GM18861 (cell line): ENCODE measurements at regions not wholly inside any gene's neighbourhood (a gene's known extent, or its start where the extent isn't known, plus 50 kb on each side); places are given as distances from the start of the nearest gene placed in this dataset.
A peak's percentile ranks its signal among the peaks of the same experiment; 100 is the strongest.
"Not testable (repeated sequence)": the region's sequence is repeated elsewhere in the genome, so short reads cannot be mapped to it uniquely, and the experiment has no call there.

ENCODE experiments used
- ATAC-seq: cut with Tn5 transposase; IDR thresholded peaks from one replicate; pipeline ENCODE4 v1.9.1; 2021; ENCODE audit not compliant: unreplicated experiment

DNA sequence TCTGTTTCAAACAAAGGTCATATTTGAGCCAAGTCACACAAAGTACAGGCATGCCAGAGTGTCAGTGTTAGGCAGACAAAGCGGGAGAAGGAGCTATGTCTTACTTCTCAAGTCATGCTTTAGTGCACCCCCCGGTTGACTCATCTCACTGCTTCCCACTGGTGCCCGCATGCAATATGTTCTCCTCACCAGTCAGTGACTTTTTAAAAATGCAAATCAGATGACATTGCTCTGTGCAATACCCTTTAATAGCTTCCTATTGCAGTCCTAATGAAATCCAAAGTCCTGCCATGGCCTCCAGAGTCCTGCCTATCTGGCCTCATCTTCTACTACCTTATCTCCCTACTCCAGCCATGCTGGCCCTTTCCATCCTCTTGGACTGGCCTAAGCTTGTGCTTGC, 429.1 kb downstream of the ACTR3B start:
- peak; percentile 76 for ATAC-seq

DNA sequence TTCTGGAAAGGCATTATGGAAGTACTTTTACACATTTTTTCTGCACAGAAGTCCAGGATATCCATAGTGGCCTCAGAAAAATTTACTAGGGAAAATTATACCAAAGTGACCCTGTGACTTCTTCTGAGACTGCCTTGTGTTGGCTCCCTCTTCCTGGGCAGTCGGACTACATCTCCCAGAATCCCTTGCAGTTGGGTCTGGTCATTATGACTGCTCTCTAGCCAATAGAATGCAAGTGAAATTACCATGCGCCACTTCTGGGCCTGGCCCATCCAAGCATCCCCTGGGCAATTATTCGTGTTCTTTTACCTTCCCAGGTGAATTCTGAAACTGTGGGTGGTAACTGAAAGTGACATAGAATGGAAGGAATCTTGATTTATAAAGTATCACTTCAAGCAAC, 430.9 kb downstream of the ACTR3B start:
- peak; percentile 58 for ATAC-seq

DNA sequence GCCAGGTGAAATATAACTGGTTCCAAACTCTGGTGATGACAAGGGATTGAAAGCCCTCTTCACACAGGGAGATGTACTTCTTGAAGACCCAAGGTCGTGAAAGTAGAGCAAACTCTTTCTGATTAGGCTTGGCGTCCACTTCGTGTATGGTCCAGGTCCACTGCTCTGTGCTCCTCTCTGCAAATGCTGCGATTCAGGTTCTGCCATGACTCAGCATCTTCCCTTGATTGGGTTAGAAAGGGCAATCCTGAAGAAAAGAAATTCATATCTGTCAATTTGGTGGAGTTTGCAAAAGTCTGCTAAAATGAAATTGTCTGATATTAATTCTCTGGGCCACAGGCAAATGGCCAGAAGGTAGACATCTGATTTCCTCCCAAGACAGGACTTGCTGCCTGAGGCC, 431.4 kb downstream of the ACTR3B start:
- ATAC-seq: no peak

DNA sequence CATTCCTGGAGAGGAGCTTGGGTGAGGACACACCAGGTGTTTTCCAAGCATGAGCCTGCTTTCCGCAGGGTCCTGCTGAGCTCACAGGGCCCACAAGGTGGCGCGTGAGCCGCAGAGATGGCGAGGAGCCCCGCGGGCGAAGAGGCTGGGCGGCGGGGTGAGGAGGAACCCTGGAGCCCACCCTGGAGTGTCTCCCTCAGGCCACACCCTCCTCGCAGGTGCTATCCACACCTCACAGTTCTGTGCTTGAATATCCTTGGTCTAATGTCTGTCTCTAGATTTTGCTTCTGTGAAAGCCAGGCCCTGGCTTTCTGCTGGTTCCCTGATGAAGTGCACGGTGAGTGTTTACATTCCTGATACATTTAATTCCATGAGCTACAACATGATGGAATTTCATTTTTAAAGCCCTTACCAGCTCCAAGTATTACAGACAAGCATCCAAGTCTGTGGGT, 433.6 kb downstream of the ACTR3B start:
- no peak for ATAC-seq

DNA sequence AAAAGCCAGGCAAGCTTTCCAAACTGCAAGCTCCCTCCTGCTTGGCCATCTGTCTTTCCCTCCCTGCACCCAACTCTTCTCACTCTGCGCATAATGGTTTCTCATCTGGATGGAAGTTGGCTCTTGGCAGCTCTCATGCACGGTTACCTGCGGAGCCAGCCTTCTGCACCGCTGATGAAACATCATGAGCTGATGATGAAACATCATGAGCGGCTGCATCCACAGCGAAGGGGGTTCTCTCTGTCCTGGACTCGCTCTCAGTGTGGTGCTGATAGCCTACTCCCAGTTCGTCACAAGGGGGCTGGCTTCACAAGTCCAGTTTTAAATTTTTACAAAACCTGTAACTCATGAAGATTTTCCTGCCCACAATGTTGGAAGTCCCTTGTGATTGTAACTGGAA, 457.5 kb downstream of the ACTR3B start:
- ATAC-seq: no peak

DNA sequence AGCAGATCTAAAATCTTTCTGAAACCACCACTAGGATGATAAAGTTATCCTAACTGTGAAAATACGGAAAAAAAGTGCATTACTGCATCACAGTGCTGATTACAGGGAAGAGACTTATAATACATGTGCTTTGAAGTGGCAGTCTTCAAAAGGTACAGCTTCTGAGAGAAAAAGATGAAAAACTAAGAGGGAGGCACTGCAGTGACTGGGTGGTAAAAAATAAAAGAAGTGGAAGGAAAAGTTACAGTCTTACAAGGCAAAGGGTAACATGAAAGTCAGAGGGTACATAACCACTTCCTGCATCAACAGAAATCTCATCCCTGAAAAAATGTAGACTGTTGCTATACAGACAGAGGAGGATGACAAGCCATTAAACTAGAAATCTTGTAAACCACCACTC, 465.3 kb downstream of the ACTR3B start:
- ATAC-seq: no peak

DNA sequence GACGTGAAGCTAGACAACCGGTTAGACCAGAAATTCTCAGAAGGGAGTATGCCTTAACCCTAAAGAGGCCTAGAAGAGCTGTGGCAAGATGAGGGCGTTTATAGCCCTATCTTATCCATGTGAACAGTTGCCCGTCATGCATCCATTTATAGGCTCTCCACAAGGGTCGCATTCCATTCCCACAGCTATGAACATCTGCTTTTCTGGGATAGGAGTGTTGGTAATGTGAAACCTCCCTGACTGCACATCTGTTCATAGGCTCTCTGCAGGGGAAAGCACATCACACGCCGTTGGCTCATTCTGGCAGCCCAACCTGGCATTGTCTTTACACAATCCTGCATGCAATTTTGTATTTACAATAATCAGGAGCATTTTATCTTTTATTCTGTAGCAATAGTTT, 485.6 kb downstream of the ACTR3B start:
- not testable (repeated sequence) for ATAC-seq

DNA sequence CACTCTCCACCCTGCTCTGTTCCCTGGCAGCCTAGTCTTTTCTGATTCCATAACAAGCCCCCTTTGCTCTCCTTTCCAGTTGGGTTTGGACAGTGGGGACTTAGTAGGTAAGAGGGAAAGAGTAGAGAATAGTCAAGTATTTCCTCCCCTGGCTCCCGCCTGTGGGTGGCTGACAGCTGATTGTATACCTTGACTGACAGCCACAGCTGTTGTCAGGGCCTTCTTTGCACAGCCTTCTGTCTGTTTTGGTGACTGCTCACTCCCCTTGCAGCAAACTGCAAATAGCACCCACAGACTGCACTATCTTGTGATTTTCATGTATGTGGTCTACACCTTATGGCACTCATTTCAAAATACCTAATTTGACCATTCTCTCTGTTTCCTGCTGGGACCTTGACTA, 486.3 kb downstream of the ACTR3B start:
- no peak for ATAC-seq

DNA sequence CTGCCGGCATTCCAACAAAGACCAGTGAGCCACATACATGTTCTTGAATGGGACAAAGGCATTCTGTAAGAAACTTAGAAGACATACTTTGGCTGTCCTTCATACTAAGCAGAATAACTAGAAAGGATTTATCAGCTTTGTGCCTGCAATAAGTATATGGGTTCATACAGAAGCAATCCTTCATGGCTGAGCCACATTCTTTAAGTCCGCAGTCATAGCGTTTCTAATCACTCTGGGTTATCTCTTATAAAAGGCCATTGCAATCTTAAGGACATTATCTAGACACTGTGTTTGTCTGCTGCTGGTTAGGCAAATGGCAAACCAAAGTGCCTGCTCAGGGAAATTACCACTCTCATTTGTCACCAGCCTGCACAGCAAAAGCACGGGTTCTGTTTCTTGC, 488.4 kb downstream of the ACTR3B start:
- ATAC-seq: no peak

DNA sequence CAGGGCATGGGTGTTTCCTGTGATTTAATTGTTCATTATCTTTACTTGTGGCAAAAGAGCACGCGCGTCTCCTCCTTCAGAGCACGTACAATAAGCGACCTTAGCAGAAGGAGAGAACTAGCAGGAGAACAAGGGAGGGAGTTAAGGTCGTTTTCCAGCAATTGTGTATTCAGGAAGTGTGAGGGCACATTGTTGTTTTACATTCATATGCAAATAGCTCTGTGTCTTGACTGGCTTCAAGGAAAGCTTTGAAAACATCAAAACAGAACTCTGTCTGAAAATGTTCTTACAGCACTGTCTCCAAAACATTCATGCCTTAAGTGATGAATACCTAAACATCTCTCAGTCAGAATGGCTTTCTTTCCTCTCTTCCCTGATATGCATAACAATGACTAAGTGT, 499.1 kb downstream of the ACTR3B start:
- no peak for ATAC-seq

DNA sequence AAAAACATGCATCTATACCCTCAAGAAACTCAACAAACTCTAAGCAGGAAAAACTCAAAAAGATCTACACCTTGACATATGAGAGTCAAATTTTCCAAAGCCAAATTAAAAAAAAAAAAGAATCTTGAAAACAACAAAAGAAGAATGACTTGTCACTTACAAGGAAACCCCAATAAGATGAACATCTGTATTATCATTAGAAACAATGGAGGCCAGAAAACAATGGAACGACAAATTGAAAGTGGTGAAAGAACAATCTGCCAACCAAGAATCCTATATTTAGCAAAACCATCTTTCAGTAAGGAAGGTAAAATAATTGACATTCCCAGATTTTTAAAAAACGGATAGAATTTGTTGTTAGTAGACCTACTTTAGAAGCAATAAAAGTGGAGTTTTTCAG, 516.8 kb downstream of the ACTR3B start:
- ATAC-seq: no peak

DNA sequence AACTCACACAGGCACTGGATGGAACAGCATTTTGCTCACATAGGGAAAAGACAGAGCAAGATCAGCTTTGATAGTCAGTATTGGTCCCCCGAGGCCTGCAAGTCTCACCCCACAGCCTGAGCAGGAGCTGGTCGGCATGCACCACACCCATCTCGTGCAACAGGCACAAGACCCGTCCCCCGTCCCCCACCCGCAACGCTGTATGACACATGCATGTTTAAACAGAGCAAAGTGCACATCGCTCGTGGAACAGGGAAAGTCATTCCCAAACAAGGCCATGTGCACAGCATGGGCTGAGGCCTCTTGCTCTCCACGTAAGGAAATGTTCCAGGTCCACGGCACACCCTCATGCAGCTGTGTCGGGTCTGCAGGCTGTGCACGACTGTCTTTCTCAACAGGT, 527.2 kb downstream of the ACTR3B start:
- no peak for ATAC-seq

DNA sequence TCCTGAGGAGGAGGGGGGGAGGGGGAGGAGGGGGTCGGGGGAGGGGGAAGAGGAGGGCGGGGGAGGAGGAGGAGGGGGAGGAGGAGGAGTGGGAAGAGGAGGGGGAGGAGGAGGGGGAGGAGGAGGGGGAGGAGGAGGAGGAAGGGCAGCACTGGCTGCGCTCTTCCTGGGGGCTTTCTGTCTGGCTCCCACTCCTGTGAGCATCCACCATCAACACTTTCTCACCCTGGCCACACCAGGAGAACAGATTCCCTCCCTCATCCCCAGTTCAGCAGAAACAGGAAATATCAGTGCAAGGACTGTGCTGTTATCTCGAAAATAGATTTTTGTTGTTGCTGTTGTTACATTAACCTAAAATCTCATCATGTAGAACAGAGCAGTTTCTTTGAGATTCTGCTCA, 530.5 kb downstream of the ACTR3B start:
- ATAC-seq: no peak

DNA sequence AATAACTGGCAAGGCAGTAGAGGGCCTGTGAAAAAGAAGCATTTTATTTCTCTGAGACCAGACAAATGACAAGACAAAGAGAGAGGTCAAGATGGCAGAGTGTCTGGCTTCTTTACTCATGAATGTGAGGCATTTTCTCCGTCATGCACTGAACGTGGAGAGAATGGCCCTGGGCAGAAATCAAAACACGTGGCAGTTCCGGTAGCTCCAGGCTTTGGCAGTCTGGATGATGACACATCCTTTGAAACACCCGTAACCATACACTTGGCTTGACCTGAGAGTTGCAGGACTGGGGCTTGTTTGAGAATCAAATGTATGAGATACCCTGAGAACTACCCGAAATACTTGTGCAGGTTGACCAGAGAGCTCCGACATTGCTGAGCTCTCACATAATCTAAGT, 537.6 kb downstream of the ACTR3B start:
- ATAC-seq: no peak

DNA sequence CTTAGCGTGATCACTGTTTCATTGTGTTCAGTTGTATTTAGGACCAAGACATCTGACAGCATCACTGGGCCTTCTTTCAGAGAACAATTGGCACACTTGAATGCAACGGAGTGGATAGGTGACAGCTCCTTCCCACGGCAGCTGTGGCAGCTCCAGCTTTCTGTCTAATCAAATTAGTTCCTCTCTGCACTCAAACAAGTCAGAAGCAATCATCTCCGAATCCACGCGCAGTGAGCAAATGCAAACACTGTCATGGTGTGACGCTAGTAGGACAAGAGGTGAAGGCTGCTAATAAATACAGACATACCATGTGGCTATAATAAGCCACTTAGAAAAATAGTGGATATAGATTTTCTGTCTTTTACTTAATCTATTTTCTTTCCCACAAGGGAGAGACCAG, 542.4 kb downstream of the ACTR3B start:
- no peak for ATAC-seq

DNA sequence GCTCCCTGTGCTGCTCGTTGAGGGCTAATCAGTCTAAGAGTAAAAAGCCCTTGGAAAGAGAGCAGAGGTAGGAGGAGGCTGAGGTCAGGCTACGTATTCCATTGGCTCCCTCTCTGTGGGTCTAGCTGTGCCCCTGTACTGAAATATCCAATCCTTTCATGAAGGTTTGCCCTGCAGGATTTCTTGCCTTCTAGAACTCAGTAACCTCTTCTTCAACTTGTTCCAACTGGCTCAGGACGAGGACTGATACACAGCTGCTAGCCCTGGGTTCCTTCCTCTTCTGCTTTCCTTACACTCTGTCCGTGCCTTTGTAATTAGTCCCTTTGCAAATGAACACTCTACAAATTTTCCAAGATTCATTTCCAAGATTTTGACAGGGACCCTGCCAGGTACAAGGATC, 560.5 kb downstream of the ACTR3B start:
- ATAC-seq: no peak

DNA sequence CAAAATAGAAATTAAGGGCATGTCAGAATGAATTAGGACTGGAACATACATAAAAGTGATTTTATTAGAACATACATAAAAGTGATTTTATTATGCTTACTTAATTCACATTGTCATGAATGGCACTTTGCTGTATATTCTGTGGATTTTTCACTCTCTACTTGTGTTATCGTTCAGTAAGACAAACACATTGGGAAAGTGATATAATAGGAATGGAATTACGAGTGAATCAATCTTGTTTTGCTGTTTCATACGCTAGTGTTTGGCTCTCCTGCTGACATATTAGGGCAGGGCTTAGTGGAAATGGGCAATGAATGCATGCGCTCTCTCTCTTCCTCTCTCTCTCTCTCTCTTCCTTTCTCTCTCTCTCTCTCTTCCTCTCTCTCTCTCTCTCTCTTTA, 561.1 kb downstream of the ACTR3B start:
- ATAC-seq: no peak

DNA sequence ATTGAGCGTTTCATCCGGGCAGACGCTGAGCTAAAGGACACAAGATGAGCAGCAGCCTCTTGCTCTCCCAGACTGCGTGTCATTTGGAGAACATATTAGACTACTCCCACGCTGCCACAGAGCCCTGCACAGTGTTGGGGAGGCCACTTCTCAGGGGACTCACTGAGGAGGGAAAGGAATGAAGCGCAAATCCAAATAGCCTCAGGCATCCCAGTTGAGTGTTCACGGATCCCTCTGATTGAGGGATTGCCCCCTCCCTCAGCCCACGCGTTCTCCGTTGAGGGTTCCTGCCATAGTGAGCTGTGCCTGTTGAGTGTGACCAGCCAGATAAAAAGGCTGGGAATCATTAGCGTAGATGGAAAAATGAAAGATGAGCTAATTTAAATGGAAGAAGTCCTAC, 563.4 kb downstream of the ACTR3B start:
- no peak for ATAC-seq

DNA sequence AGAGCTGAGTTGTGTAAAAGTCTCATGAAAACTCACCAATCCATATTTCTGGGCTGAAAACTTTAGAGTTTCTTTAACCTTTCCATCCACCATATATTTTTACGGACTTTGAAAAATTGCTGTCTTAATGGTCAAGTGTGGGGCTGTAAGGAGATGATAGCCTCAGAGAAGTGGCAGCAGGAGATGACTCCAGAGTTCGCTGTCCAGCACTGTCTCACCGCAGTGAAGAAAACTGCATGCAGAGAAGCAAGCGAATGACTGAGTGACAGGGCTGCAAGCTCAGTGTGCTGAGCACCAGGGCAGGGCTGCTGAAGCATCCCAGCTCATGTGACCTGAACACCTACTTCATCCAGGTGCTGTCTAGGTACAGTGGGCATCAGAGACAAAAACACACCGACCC, 564.5 kb downstream of the ACTR3B start:
- ATAC-seq: no peak

DNA sequence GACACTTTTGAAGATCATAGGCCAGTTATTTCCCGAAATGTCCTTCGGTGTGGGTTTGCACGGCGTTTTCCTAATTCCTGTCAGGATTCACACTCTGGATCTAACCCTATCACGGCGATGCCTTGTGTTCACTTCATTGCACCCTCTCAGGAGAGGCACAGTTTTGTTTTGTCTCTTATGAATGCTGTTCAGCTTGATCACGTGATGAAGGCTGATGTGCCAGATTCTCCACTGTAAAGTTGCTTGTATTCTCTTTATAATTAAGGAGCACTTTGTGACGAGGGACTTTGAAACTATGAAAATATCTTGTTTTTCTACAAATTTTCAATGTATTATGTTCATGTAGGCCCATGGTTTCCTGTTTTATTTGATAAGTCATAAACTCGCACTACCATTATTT, 568.1 kb downstream of the ACTR3B start:
- no peak for ATAC-seq

DNA sequence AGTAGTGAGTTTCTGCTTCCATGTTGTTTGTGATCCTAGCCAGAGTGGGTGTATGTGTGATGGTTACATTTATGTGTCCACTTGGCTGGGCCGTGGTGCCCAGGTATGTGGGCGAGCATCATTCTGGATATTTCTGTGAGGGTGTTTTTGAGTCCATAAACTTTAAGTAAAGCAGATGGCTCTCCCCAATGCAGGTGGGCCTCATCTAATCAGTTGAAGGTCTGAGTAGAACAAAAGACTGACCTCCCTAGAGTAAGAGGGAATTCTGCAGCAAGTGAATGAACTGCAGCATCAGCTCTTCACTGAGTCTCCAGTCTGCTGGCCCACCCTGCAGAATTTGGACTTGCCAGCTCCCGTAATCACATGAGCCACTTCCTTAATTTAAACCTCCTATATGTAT, 571.9 kb downstream of the ACTR3B start:
- no peak for ATAC-seq

DNA sequence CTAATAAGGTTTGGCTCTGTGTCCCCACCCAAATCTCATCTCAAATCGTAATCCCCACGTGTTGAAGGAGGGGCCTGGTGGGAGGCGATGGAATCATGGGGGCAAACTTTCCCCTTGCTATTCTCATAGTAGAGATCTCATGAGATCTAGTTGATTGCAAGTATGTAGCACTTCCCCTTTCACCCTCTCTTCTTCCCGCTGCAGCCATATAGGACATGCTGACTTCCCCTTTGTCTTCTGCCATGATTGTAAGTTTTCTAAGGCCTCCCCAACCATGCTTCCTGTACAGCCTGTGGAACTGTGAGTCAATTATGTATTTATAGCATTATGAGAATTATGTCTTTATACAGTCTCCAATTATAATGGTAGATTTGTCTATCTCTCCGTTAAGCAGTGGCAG, 594.5 kb downstream of the ACTR3B start:
- ATAC-seq: no peak

DNA sequence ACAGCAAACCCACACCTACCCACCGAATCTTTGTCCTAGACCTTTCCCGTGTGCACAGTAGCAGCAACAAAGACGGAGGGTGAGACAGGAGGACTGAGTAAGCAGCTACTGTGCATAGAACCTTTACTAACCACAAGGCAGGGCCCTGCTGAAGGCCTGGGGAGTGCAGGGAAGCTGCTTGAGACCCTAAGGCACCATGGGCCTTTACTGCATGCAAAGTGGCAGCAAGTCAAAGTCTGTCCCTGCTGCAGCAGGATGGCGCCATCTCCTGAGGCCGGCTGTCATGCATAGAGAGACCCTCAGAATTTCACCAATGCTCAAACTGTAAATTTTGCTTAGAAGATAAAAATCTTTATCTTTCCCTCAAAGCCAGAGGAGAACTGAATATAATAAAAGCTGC, 610.5 kb downstream of the ACTR3B start:
- ATAC-seq: no peak

DNA sequence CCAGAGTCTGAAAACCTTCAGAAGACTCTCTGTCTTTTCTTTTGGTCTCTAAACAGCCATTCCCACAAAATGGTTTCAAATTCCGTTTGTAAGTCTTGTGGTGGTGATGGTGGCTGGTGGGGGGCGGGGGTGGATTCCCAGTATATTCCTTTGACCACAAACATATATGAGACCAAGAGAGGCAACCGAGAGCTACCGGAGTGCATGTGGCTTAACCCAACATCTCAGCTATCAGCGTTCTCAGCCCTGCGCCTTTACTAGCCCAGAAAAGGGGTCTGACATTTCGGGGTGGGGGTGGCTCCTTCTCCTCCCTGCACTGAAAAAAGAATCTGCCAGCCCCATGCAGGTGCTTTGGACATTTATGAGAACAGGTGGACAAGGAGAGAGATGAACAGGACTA, 621.1 kb downstream of the ACTR3B start:
- no peak for ATAC-seq
